NCI-H146 treated with DMSO at 0.1 percent for 48 hours (cell line): ENCODE measurements at regions not wholly inside any gene's neighbourhood (a gene's known extent, or its start where the extent isn't known, plus 50 kb on each side); places are given as distances from the start of the nearest gene placed in this dataset.

Source experiments
- DNase-seq: peaks from one replicate; lab custom pipeline; 2025; ENCODE audit not compliant: unreplicated experiment; lab: John Stamatoyannopoulos, UW

DNA sequence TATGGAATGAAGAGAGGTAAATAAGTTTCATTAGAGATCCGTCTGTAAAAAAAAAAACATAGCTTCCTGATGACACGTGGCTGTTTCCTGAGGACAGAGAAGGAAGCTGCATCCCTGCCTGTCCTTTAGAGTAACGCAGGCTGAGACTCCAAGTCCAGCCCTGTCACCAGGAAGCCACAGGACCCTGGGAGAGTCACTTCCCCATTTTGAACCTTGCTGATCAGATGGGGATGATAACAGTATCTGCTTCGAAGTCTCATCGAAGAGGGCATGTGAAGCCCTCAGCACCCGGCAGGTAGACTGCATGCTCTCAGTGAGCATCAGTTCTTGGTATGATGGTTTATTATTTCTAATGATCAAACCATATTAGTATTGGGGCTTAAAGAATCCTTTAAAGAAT, 139.1 kb upstream of the KCNG1 start:
- DNase-seq, result no peak

- no peak for DNase-seq
These were observed 137.9 kb upstream of the KCNG1 start for GRCh38 chr20:51160821-51161220.

DNA sequence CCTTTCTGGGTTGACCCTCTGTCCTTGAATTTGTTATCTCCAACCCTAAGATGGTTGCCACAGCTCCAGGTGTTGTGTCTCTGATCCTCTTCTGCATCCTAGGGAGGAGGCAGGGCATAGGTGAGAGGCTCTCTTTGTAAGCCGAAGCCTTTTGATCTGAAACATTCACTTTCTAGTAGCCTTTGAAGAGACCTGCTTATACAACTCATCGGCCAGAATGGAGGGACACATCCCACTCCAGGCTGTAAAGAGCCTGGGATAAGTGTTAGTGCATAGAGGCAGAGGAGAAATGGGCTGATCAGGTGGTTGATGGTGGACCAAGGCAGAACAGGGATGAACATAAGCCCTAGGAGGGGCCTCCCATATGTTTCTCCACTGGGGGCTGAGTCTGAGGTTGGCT, 137.1 kb upstream of the KCNG1 start:
- DNase-seq, result no peak

DNA sequence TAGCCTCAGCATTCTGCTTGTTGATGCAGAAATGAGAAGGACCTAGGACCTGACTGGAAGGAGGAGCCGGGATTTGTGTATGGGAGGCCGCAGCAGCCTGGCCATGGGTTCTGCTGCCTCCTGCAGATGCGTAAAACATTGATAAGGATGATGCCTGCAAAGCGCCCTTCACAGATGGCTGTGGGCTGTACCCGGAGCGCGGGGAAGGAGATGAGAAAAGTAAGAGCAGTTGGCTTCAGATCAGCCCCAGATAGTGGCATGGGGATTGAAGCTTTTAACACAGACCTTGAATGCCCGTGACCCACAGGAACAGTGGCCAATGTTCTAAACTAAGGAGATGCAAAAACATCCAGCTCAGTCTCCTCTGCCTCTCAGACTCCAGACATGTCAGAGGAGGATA, 136.4 kb upstream of the KCNG1 start:
- no peak for DNase-seq

DNA sequence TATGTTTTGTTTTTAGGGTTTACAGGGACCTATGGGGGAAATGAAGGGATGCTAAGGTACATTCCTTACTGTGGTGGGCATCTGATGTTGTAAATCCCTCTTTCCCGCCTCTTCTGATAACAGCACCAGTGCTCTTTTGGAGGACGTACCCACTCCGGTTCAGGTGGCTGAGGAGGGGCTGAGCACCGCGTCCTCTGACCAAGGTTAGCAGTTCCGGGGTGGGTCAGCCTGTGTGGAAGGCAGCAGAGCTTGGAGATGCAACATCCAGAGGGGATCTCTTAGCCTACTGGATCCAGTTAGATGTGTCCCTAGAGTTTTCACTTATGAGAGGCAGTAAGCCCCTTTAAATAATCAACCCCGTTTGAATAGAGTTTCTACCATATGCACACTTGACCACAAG, 135.3 kb upstream of the KCNG1 start:
- DNase-seq, result no peak

- DNase-seq, result no peak
These were observed 133.4 kb upstream of the KCNG1 start for GRCh38 chr20:51156041-51156982.

- no peak for DNase-seq
These were observed 132.1 kb upstream of the KCNG1 start for GRCh38 chr20:51154708-51155690.

DNA sequence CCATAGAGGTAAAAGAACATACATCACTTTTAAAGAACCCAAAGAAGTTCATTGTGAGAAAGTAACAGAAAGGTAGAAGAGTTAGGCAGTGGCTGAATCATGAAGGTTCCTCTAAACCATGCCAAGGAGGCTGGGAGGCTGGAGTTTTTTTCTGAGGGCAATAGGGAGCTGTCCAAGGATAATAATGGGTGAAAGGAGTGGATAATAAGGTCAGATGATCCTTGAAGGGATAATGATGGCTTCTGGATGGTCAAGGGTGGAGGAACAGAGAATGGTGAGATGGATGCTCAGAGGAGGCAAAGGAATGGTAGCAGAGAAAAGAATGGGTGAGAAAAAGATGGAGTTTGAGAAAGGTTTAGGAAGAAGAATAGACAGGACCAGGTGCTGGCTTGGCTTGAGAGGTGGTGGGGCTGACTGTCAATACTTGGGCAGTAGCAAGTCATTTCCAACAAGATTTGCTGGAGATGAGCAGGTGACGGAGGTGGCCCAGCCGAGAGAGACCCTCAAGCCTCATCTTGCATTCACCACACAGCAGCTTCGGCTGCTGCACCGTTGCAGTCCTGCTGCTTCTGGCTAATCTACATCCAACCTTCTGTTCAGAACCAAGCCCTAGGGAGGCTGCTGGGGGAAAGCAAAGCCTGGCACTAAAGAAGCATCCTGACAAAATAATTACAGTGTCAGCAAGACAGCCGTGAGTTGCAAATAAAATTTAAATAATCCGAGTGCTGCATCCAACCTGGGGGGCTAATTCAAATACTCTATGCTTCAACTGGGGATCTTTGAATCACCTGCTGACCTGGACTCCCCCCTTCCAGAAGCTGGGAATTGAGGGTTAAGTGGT, 131.2 kb upstream of the KCNG1 start:
- DNase-seq, result no peak

DNA sequence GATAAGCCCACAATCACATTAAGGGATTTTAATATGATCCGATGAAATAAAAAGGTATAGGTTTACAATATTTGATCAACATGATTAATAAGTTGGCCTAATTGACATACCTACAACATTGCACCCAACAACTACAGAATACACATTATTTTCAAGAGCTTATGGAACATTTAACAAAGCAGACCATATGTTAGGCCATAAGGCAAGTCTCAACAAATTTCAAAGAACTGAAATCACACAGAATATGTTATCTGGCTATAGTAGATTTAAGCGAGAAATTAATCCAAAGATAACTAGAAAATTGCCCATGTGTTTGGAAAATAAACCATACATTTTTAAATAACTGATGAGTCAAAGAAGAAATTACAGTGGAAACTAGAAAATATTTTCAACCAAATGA, 126.0 kb upstream of the KCNG1 start:
- DNase-seq, result no peak

- DNase-seq, result no peak
These were observed 121.6 kb upstream of the KCNG1 start for GRCh38 chr20:51144476-51144875.

DNA sequence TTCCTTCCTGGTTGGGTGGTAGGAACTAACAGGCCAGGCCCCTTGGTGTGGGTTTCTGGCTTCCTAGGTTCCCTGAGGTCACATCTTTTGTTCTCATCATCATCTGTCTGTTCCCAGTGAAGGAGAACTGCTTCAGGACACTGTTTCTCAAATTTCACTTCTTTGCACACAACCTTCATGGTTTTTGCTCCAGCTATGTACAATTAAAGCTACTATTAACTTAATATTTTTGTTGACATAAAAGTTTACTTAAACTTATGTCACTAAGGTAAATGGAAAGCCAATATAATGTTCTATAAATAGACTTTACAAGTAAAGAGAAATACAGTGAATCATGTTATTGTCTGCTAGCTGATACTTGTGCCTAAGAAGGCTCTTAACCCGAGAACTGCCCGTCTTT, 120.7 kb upstream of the KCNG1 start:
- DNase-seq, result no peak

DNA sequence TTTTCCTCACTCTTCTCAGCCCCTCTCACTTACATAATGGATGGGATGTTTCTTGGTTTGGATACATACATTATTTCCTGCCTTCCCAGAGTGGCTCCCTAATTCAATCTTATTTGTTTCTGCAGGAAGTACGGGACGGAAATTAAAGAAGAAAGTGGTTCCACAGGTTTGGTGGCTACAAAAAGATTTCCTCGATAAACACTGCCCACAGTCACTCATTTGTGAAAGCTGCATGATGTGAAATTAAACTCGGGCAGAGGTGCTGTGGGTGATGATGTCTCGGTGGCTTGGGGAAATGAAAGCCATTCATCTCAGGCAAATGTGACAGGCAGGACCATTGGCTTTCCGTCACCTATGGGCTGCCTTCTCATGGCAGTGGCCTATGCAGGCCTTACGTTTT, 119.5 kb upstream of the KCNG1 start:
- DNase-seq, result no peak

GRCh38 chr20:51140671-51141070, 117.8 kb upstream of the KCNG1 start:
- DNase-seq, result no peak

DNA sequence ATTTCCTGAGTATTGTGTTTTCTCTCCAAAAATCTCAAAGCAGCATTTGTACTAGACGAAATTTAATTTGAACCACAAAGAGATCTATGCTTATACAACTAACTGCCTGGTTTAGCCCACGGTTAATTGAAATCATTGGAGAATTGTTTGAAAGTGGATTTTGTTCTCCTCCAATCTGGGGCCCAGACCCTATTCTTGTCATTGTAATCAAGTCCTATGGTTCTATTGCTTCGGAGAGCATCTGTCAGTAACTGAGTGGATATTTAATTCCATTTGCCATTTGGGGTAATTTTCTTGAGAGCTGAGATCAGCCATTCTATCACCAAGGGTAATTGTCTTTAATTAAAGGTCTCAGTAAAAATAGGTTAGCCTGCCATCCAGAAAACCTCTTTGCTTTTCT, 117.0 kb upstream of the KCNG1 start:
- no peak for DNase-seq

DNA sequence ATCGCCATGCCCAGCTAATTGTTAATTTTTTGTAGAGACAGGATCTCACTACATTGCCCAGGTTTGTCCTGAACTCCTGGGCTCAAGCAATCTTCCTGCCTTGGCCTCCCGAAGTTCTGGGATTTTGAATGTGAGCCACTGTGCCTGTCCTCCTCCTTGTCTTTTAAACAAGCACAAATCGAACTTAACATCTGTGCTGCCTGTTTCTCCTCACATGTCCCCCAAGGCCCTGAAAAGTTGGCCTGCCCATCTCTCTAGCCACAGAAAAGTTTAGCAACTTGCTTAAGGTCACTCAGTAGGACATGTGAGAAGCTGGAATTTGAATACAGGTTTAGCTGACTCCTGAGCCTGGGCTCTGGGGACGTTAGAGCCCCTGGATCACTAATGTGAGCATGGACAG, 115.7 kb upstream of the KCNG1 start:
- DNase-seq, result no peak

DNA sequence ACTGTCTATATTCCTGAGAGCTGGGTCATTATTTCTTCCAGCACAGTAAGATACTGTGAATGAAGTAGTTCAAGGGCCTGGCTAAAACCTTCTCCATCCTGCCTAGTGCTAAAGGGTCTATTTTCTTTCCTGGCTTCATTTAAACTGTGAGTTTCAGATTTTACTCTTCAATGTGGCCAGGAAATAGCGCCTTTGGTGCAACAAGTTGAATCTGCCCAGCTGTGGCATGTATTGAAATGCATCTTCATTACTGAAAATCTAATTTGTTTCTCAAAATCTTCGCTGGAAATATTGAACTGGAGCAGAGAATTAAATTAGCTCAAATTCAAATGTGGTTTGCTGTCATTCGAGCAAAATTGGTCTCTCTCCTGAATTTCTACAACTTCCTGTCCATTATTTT, 114.6 kb upstream of the KCNG1 start:
- no peak for DNase-seq

- no peak for DNase-seq
These were observed 113.2 kb upstream of the KCNG1 start for GRCh38 chr20:51135926-51136715.

DNA sequence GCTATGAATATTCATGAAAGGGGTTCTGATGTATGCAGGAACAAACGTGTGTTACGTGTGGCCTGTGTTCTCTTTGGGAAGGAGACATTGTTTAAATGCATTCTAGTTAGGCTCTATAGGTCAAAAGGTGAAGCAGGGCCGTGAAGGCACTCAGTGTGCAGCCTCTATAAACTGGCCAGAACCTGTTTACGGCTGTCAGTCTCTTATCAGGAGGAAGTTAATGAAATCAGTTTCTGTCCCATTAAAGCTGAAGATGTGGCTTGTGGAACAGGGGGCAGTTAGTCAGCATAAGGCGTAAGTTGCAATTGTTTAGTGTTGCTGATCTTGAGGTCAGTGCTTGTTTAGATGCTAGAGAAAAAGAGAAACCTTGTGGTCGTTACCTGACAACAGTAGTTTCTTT, 111.5 kb upstream of the KCNG1 start:
- DNase-seq, result no peak

DNA sequence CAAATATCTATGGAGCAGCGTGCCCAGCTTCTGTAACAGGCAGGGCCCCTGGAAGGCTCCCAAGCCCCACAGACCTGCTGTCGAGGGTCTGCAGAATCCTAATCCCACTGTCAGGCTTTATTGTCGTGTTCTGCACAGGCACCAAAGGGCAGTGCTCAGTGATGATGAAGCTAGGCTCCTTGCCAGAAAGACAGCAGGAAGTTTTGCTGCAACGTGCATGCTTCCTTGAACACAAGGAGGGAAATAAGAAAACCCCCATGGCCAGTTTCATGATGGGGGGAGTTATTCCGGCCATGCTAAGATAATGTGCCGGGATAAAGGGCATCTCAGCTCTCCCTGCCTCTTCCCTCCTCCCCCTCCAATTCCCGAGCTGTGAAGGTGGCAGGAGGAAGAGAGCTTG, 109.4 kb upstream of the KCNG1 start:
- DNase-seq, result no peak

DNA sequence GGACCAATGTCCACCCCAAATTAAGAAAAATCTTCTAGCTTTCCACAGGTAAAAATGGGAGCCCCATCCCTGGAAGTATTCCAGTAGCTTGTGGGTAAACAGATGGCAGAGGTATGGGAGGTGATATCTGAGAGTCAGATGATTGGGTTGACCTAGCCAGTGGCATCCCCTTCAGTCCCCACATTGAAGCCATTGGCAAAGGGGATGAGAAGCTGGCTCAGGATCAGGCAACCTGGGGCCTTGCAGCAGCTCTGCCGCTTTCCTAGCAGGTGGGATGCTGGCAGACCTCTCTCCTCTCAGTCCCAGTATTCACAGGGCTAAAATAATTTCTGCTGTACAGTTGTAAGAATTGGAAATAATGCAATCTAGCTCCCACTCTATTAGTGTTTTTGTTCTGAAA, 108.9 kb upstream of the KCNG1 start:
- no peak for DNase-seq
